HEK293 (cell line): ENCODE measurements at regions not wholly inside any gene's neighbourhood (a gene's known extent, or its start where the extent isn't known, plus 50 kb on each side); places are given as distances from the start of the nearest gene placed in this dataset.

Experiments used
- BCL11A ChIP-seq: fragments of 450-650 bp; formaldehyde crosslinking; IDR thresholded peaks from 2 replicates; pipeline ENCODE4 v1.5.1; 2016; ENCODE audit warnings: low read depth, missing biosample characterization, missing genetic modification characterization
- CTCF ChIP-seq: fragments of 450-650 bp; formaldehyde crosslinking; IDR thresholded peaks from 2 replicates; pipeline ENCODE4 v1.5.1; 2016; ENCODE audit warnings: missing biosample characterization, missing genetic modification characterization
- GFI1B ChIP-seq: fragments of 450-650 bp; formaldehyde crosslinking; IDR thresholded peaks from 2 replicates; pipeline ENCODE4 v1.5.1; 2016; ENCODE audit warnings: missing biosample characterization, missing genetic modification characterization
- REST ChIP-seq: fragments of 450-650 bp; formaldehyde crosslinking; IDR thresholded peaks from 2 replicates; pipeline ENCODE4 v1.5.1; 2016; ENCODE audit warnings: missing biosample characterization, missing genetic modification characterization
- SCRT1 ChIP-seq: fragments of 450-650 bp; formaldehyde crosslinking; IDR thresholded peaks from 2 replicates; pipeline ENCODE4 v1.5.1; 2016; ENCODE audit warnings: missing biosample characterization, missing genetic modification characterization, borderline replicate concordance
- ZNF132 ChIP-seq: fragments of 450-650 bp; formaldehyde crosslinking; IDR thresholded peaks from 2 replicates; pipeline ENCODE4 v1.5.1; 2017; ENCODE audit warnings: missing biosample characterization, missing genetic modification characterization, borderline replicate concordance
- ZNF398 ChIP-seq: fragments of 450-650 bp; formaldehyde crosslinking; IDR thresholded peaks from 2 replicates; pipeline ENCODE4 v1.5.1; 2017; ENCODE audit warnings: missing biosample characterization, missing genetic modification characterization
- ZNF404 ChIP-seq: fragments of 450-650 bp; formaldehyde crosslinking; IDR thresholded peaks from 2 replicates; pipeline ENCODE4 v1.5.1; 2017; ENCODE audit warnings: missing biosample characterization, missing genetic modification characterization
- ZNF654 ChIP-seq: fragments of 450-650 bp; formaldehyde crosslinking; IDR thresholded peaks from 2 replicates; pipeline ENCODE4 v1.5.1; 2016; ENCODE audit warnings: low read depth, missing biosample characterization, missing genetic modification characterization
- ZNF830 ChIP-seq: fragments of 450-650 bp; IDR thresholded peaks from 2 replicates; pipeline ENCODE4 v1.5.0; 2018; ENCODE audit warnings: missing biosample characterization, missing genetic modification characterization, low read depth, mild to moderate bottlenecking, moderate library complexity
- ZSCAN30 ChIP-seq: fragments of 450-650 bp; IDR thresholded peaks from 2 replicates; pipeline ENCODE4 v1.5.1; 2018; ENCODE audit warnings: missing biosample characterization, mild to moderate bottlenecking, missing genetic modification characterization, moderate library complexity

- TF ChIP-seq GFI1B (tag by site-specific recombination) (no peak), ZNF654 (tag by site-specific recombination) (no peak), CTCF (tag by site-specific recombination) (no peak), BCL11A (tag by site-specific recombination) (no peak), ZSCAN30 (tag by site-specific recombination) (no peak), SCRT1 (tag by site-specific recombination) (no peak), ZNF404 (tag by site-specific recombination) (no peak), ZNF132 (tag by site-specific recombination) (no peak), ZNF830 (tag by site-specific recombination) (no peak), ZNF398 (tag by site-specific recombination) (no peak), REST (no peak)
Observed at GRCh38 chr3:31391150-31391549, 141.6 kb upstream of the STT3B start.
